Activated B cell treated with CpG ODN at 0.5 μM for 24 hours (primary cell): ENCODE measurements at regions not wholly inside any gene's neighbourhood (a gene's known extent, or its start where the extent isn't known, plus 50 kb on each side); places are given as distances from the start of the nearest gene placed in this dataset.

Experiments
- ATAC-seq: fragments of 200-7000 bp; cut with Tn5 transposase; one replicate; pipeline ENCODE4 v1.10.0; 2021; ENCODE audit warnings: low read depth, mild to moderate bottlenecking, moderate library complexity
- CTCF ChIA-PET: fragments of 350-600 bp; sonication (Branson Sonifier 250); formaldehyde crosslinking; loops from one replicate; lab custom pipeline; 2021; ENCODE audit warnings: antibody characterized with exemption; lab: Charles Lee
- POLR2A ChIA-PET: fragments of 350-600 bp; sonication (Branson Sonifier 250); formaldehyde crosslinking; loops from one replicate; lab custom pipeline; 2021; ENCODE audit warnings: antibody characterized with exemption; lab: Charles Lee
- DNase-seq: peaks from one replicate; pipeline ENCODE4 v3.0.0; 2022
- H3K27ac Mint-ChIP-seq: one replicate; pipeline ENCODE4 v1.8.0; 2020; ENCODE audit warnings: mixed read lengths
- H3K27me3 Mint-ChIP-seq: one replicate; pipeline ENCODE4 v1.8.0; 2021; ENCODE audit warnings: mixed read lengths
- H3K36me3 Mint-ChIP-seq: one replicate; pipeline ENCODE4 v1.8.0; 2021; ENCODE audit warnings: low read depth, mixed read lengths
- H3K4me1 Mint-ChIP-seq: one replicate; pipeline ENCODE4 v1.8.0; 2021; ENCODE audit warnings: mixed read lengths
- H3K4me3 Mint-ChIP-seq: one replicate; pipeline ENCODE4 v1.8.0; 2020; ENCODE audit warnings: mild to moderate bottlenecking, mixed read lengths
- H3K9me3 Mint-ChIP-seq: one replicate; pipeline ENCODE4 v1.8.0; 2020; ENCODE audit warnings: mixed read lengths
- intact Hi-C: fragments of 100-400 bp; cut with micrococcal nuclease; formaldehyde crosslinking; loops from one replicate; pipeline ENCODE4 v1.15.1; 2024
- TF ChIP-seq, protein P1 (sequence below): fragments of 200-600 bp; IDR thresholded peaks from one replicate; pipeline ENCODE4 v1.8.0; 2022; ENCODE audit warnings: antibody characterized with exemption, mild to moderate bottlenecking

DNA sequence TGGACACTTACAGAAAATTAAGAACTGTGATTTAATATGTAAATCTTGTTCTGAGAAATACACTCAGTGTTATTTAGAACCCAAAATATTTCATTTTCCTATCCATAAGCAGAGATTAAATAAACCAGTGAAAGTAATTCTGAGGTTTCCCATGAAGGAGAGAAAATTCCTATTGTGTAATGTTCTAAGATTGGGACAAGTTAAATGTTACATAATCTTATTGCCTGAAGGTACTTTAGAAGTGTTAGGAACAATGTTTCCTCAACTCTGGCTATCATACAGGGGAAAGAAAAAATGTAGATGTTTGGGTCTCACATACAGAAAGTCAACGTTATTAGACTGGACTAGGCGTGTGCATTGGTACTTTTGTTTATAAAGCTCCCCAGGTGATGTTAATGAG is 281.9 kb upstream of the SYT10 start:
- DNase-seq (no peak), ATAC-seq (no peak)
- no peak overlapping the region for H3K4me3 Mint-ChIP-seq
- ChIA-PET CTCF (no interaction called here), POLR2A (no interaction called here)
- intact Hi-C loops, result no loop called here
- TF ChIP-seq, protein P1, sequence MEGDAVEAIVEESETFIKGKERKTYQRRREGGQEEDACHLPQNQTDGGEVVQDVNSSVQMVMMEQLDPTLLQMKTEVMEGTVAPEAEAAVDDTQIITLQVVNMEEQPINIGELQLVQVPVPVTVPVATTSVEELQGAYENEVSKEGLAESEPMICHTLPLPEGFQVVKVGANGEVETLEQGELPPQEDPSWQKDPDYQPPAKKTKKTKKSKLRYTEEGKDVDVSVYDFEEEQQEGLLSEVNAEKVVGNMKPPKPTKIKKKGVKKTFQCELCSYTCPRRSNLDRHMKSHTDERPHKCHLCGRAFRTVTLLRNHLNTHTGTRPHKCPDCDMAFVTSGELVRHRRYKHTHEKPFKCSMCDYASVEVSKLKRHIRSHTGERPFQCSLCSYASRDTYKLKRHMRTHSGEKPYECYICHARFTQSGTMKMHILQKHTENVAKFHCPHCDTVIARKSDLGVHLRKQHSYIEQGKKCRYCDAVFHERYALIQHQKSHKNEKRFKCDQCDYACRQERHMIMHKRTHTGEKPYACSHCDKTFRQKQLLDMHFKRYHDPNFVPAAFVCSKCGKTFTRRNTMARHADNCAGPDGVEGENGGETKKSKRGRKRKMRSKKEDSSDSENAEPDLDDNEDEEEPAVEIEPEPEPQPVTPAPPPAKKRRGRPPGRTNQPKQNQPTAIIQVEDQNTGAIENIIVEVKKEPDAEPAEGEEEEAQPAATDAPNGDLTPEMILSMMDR, result no peak
- no peaks in the 10 kb centered on the region for H3K27me3 Mint-ChIP-seq
- H3K27ac Mint-ChIP-seq, result no peak overlapping the region
- H3K36me3 Mint-ChIP-seq, result no peaks in the 10 kb centered on the region
- H3K4me1 Mint-ChIP-seq, result no peaks in the 10 kb centered on the region
- H3K9me3 Mint-ChIP-seq, result peaks cover 5% of the 10 kb centered on the region

DNA sequence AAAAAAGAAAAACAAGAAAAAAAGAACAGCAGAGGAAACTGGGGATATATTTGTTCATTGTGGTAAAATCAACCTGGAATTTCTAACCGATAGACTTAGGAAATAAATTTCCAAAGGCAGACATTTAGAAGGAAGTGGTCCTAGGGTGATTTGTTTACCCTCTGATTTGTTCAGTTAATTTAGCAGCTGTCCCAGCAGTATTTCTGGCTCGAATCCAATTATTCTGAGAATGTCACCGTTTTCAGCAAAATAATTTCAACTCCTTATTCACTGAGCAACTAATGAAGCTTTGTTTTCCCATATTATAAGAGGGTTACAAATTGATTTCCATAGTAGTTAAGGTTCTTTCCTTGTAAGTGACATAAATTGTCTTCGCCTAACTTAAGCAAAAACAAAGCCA is 285.2 kb upstream of the SYT10 start:
- Mint-ChIP-seq H3K27ac (no peak overlapping the region), H3K36me3 (no peaks in the 10 kb centered on the region), H3K4me3 (no peak overlapping the region), H3K27me3 (no peaks in the 10 kb centered on the region), H3K9me3 (peaks cover 8% of the 10 kb centered on the region), H3K4me1 (no peaks in the 10 kb centered on the region)
- CTCF ChIA-PET, result no interaction called here
- POLR2A ChIA-PET, result no interaction called here
- TF ChIP-seq, protein P1, result no peak
- intact Hi-C loops, result no loop called here
- no peak for DNase-seq
- ATAC-seq, result no peak

DNA sequence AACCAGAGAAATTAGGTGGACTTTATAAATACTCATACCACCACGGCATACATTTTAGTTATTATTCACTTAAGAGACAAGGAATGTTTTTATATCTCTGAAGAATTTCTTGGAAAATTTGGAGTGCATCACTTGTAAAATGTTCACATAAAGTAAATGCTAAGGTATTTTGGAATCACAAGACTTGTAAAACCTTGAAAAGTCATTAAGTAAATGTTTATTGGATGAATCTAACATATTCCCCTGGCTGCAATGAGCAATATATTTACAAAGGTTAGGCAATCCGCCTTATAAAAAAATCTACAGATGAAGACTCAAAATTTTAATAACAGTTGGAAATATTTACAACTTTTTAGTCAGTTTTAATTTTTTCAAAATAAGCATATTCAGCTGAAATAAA is 287.4 kb upstream of the ALG10 start:
- TF ChIP-seq, protein P1, result no peak
- intact Hi-C loops, result no loop called here
- H3K9me3 Mint-ChIP-seq, result peaks cover 10% of the 10 kb centered on the region
- ATAC-seq (no peak), DNase-seq (no peak)
- ChIA-PET POLR2A (no interaction called here), CTCF (no interaction called here)
- H3K4me1 Mint-ChIP-seq, result no peaks in the 10 kb centered on the region
- H3K4me3 Mint-ChIP-seq, result no peak overlapping the region
- no peak overlapping the region for H3K27ac Mint-ChIP-seq
- H3K27me3 Mint-ChIP-seq, result no peaks in the 10 kb centered on the region
- no peaks in the 10 kb centered on the region for H3K36me3 Mint-ChIP-seq

DNA sequence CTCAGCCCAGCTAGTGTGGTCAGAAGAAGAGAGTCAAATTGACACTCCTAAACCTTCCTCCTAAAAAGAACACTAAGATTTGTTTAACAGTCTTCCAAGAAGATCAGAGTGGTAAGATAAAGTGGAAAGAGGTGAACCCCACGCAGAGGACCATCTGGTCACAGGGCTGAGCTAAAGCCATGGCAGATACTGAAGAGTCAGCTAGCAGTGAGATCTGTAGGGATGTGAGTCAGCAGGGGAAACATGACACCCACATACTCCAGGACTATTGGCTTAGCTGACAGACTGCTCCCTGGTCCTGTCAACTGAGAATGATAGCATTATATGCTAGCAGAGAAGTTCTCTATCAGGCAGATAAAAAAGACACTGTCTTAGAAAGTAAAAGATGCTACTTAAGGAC is 269.4 kb upstream of the ALG10 start:
- DNase-seq (no peak), ATAC-seq (no peak)
- peaks cover 8% of the 10 kb centered on the region for H3K9me3 Mint-ChIP-seq
- H3K27ac Mint-ChIP-seq, result no peak overlapping the region
- H3K4me1 Mint-ChIP-seq, result no peaks in the 10 kb centered on the region
- H3K4me3 Mint-ChIP-seq, result no peak overlapping the region
- intact Hi-C loops, result no loop called here
- no peaks in the 10 kb centered on the region for H3K36me3 Mint-ChIP-seq
- H3K27me3 Mint-ChIP-seq, result no peaks in the 10 kb centered on the region
- TF ChIP-seq, protein P1, result no peak
- ChIA-PET POLR2A (no interaction called here), CTCF (no interaction called here)

DNA sequence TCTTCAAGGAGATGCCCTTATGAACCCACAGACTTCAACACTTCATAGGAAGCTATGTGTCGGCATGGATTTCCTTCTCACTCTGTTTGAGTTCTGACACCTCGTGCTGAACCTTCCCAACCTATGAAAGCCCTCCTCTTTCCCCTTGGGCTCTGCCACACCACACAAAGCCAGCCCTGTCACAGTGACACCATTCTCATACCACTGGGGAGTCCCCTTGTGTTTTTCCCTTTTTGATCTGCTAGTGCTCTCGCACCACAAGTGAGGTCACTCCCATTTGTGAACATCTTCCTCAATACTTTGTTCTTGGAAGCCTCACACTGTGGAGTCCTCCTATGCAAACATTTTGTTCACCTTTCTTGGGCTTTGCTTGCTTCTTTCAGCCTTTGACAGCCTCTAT is 264.6 kb upstream of the ALG10 start:
- no peaks in the 10 kb centered on the region for H3K27me3 Mint-ChIP-seq
- no peak for DNase-seq
- intact Hi-C loops, result no loop called here
- POLR2A ChIA-PET, result no interaction called here
- peaks cover 9% of the 10 kb centered on the region for H3K9me3 Mint-ChIP-seq
- CTCF ChIA-PET, result no interaction called here
- H3K36me3 Mint-ChIP-seq, result no peaks in the 10 kb centered on the region
- ATAC-seq, result no peak
- H3K27ac Mint-ChIP-seq, result no peak overlapping the region
- no peaks in the 10 kb centered on the region for H3K4me1 Mint-ChIP-seq
- no peak overlapping the region for H3K4me3 Mint-ChIP-seq
- TF ChIP-seq, protein P1, result no peak
